GM23338 (cell line): ENCODE measurements at regions not wholly inside any gene's neighbourhood (a gene's known extent, or its start where the extent isn't known, plus 50 kb on each side); places are given as distances from the start of the nearest gene placed in this dataset.

Experiments
- ATAC-seq: fragments of 200-7000 bp; cut with Tn5 transposase; 3 replicates; pipeline ENCODE4 v1.9.1; 2020
- DNase-seq: peaks from one replicate; pipeline ENCODE4 v3.0.0-alpha.2; 2015; ENCODE audit warnings: low spot score
- H2AFZ ChIP-seq: fragments of 200-600 bp; sonication (generic); 2 replicates; pipeline ENCODE4 v1.8.0; 2016; ENCODE audit warnings: antibody characterized with exemption, mild to moderate bottlenecking, moderate library complexity
- H3F3A ChIP-seq: fragments of 200-600 bp; sonication (generic); replicated peaks from 2 replicates; pipeline ENCODE4 v1.8.0; 2017; ENCODE audit warnings: antibody characterized with exemption, mixed run types, low read depth
- H3K27ac ChIP-seq: fragments of 200-600 bp; sonication (generic); 2 replicates; pipeline ENCODE4 v1.6.1; 2016; ENCODE audit warnings: low read depth
- H3K27me3 ChIP-seq: fragments of 200-600 bp; sonication (generic); 2 replicates; pipeline ENCODE4 v1.8.0; 2016; ENCODE audit warnings: mild to moderate bottlenecking, mixed run types, moderate library complexity; ENCODE audit not compliant: insufficient read depth
- H3K36me3 ChIP-seq: fragments of 200-600 bp; sonication (generic); 2 replicates; pipeline ENCODE4 v1.8.0; 2016; ENCODE audit warnings: mild to moderate bottlenecking; ENCODE audit not compliant: insufficient read depth
- H3K4me1 ChIP-seq: fragments of 200-600 bp; sonication (generic); 2 replicates; pipeline ENCODE4 v1.8.0; 2016; ENCODE audit warnings: mild to moderate bottlenecking, moderate library complexity; ENCODE audit not compliant: insufficient read depth
- H3K4me2 ChIP-seq: fragments of 200-600 bp; sonication (generic); 2 replicates; pipeline ENCODE4 v1.7.1; 2017; ENCODE audit warnings: mixed run types
- H3K4me3 ChIP-seq: fragments of 200-600 bp; sonication (generic); 2 replicates; pipeline ENCODE4 v1.6.1; 2016; ENCODE audit warnings: mixed run types
- H3K79me2 ChIP-seq: fragments of 200-600 bp; sonication (generic); replicated peaks from 2 replicates; pipeline ENCODE4 v1.8.0; 2017; ENCODE audit warnings: mild to moderate bottlenecking; ENCODE audit not compliant: insufficient read depth
- H3K9me2 ChIP-seq: fragments of 200-600 bp; sonication (generic); 2 replicates; pipeline ENCODE4 v1.8.0; 2017; ENCODE audit not compliant: insufficient read depth
- H4K20me1 ChIP-seq: fragments of 200-600 bp; sonication (generic); replicated peaks from 2 replicates; pipeline ENCODE4 v1.8.0; 2017; ENCODE audit warnings: mild to moderate bottlenecking; ENCODE audit not compliant: insufficient read depth
- H3K27ac Mint-ChIP-seq: 2 replicates; pipeline ENCODE4 v1.8.0; 2020; ENCODE audit warnings: inconsistent platforms, mild to moderate bottlenecking, moderate library complexity, mixed read lengths
- H3K27me3 Mint-ChIP-seq: 3 replicates; pipeline ENCODE4 v1.8.0; 2022; ENCODE audit warnings: low read depth, mild to moderate bottlenecking, moderate library complexity, mixed read lengths, inconsistent platforms; ENCODE audit not compliant: insufficient read depth, poor library complexity
- H3K36me3 Mint-ChIP-seq: 3 replicates; pipeline ENCODE4 v1.8.0; 2021; ENCODE audit warnings: low read depth, mild to moderate bottlenecking, inconsistent platforms, moderate library complexity, mixed read lengths
- H3K4me1 Mint-ChIP-seq: 3 replicates; pipeline ENCODE4 v1.8.0; 2020; ENCODE audit warnings: mild to moderate bottlenecking, inconsistent platforms, mixed read lengths
- H3K4me3 Mint-ChIP-seq: 3 replicates; pipeline ENCODE4 v1.8.0; 2021; ENCODE audit warnings: moderate library complexity, mild to moderate bottlenecking, inconsistent platforms, mixed read lengths
- H3K9me3 Mint-ChIP-seq: 3 replicates; pipeline ENCODE4 v1.8.0; 2020; ENCODE audit warnings: moderate library complexity, mild to moderate bottlenecking, inconsistent platforms, mixed read lengths
- EZH2 ChIP-seq: fragments of 200-600 bp; sonication (generic); IDR thresholded peaks from one replicate; pipeline ENCODE4 v1.8.0; 2017; ENCODE audit warnings: antibody characterized with exemption, mild to moderate bottlenecking, low read depth; ENCODE audit not compliant: unreplicated experiment
- NANOG ChIP-seq: IDR thresholded peaks from 2 replicates; pipeline ENCODE4 v1.6.1; 2016; ENCODE audit warnings: antibody characterized with exemption, borderline replicate concordance
- POLR2AphosphoS5 ChIP-seq: IDR thresholded peaks from 2 replicates; pipeline ENCODE4 v1.6.1; 2016; ENCODE audit warnings: antibody characterized with exemption, low read depth
- REST ChIP-seq: IDR thresholded peaks from one replicate; pipeline ENCODE4 v1.6.1; 2018; ENCODE audit warnings: antibody characterized with exemption; ENCODE audit not compliant: unreplicated experiment
- STAT1 ChIP-seq: IDR thresholded peaks from one replicate; pipeline ENCODE4 v1.6.1; 2016; ENCODE audit warnings: antibody characterized with exemption; ENCODE audit not compliant: unreplicated experiment
- ZNF462 ChIP-seq: fragments of 250-450 bp; sonication (Bioruptor Pico); IDR thresholded peaks from 2 replicates; pipeline ENCODE4 v1.5.0; 2020; ENCODE audit warnings: mild to moderate bottlenecking, moderate library complexity

DNA sequence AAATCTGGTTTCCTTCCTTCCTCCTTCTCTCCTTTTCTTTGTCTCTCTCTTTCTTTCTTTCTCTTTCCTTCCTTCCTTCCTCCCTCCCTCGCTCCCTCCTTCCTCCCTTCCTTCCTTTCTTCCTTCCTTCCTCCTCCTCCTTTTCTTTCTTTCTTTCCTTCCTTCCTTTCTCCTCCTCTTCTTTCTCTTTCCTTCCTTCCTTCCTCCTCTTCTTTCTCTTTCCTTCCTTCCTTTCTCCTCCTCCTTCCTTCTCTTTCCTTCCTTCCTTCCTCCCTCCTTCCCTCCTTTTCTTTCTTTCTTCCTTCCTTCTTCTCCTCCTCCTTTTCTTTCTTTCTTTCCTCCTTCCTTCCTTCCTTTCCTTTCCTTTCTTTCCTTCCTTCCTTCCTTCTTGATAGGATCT lies 61.2 kb downstream of the VIP start:
- no peak overlapping the region for H3K27ac ChIP-seq
- ATAC-seq (no peak), DNase-seq (no peak)
- H3K9me2 ChIP-seq = no peaks in the 10 kb centered on the region
- TF ChIP-seq POLR2AphosphoS5 (no peak), EZH2 (no peak), NANOG (no peak)
- no peaks in the 10 kb centered on the region for H3K79me2 ChIP-seq
- H3K27me3 ChIP-seq = no peaks in the 10 kb centered on the region
- H3K36me3 Mint-ChIP-seq = no peaks in the 10 kb centered on the region
- no peaks in the 10 kb centered on the region for H3K9me3 Mint-ChIP-seq
- H3K4me1 ChIP-seq = peaks cover 11% of the 10 kb centered on the region
- no peaks in the 10 kb centered on the region for H3K27me3 Mint-ChIP-seq
- H3K4me3 Mint-ChIP-seq = no peak overlapping the region
- no peak overlapping the region; the same call in 1 of the 2 replicates for H2AFZ ChIP-seq
- H4K20me1 ChIP-seq = no peaks in the 10 kb centered on the region
- H3K4me2 ChIP-seq = no peak overlapping the region
- no peaks in the 10 kb centered on the region; the same call in 2 of the 3 replicates for H3K4me1 Mint-ChIP-seq
- no peak overlapping the region for H3K27ac Mint-ChIP-seq
- no peaks in the 10 kb centered on the region for H3K36me3 ChIP-seq
- H3K4me3 ChIP-seq = no peak overlapping the region
- H3F3A ChIP-seq = no peaks in the 10 kb centered on the region

DNA sequence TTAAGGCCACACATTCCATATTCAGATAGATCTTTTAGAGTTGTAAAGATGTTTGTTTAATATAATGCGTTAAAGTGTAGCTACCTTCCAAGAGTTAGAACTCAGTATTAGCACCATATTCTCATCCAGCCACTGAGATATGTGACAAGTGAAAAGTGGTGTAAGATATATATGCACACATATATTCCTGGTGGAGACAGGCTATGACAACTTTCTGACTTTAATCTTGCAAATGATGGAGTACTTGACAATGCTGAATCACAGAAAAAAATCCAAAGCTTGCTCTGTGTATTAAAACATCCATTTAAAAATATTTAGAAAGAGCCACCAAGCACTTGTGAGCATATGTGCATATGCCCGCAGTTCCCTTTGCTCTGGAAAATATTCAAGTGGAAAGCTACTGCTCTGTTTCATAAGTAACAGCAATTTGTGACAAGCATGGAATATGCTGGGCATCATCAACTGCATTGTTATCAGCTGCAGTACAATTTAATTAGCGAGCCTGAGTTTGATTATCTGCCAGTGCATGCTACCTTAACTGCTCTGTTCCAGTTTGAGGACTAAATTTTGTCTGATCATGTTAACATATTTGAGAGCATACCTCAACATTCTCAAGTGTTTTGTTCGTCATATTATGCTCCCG lies 64.8 kb downstream of the VIP start:
- H3K4me3 Mint-ChIP-seq = no peak overlapping the region
- no peaks in the 10 kb centered on the region for H3K4me1 Mint-ChIP-seq
- DNase-seq (no peak), ATAC-seq (no peak)
- Histone ChIP-seq H3K4me1 (no peaks in the 10 kb centered on the region), H4K20me1 (no peaks in the 10 kb centered on the region), H3F3A (no peaks in the 10 kb centered on the region), H3K79me2 (no peaks in the 10 kb centered on the region), H3K27me3 (no peaks in the 10 kb centered on the region), H3K4me2 (no peak overlapping the region), H3K27ac (no peak overlapping the region), H3K9me2 (no peaks in the 10 kb centered on the region), H3K36me3 (no peaks in the 10 kb centered on the region), H3K4me3 (no peak overlapping the region), H2AFZ (no peak overlapping the region; the same call in 1 of the 2 replicates)
- TF ChIP-seq STAT1 (no peak), EZH2 (no peak), REST (no peak), NANOG (no peak)
- H3K27me3 Mint-ChIP-seq = no peaks in the 10 kb centered on the region
- no peak overlapping the region for H3K27ac Mint-ChIP-seq
- no peaks in the 10 kb centered on the region for H3K36me3 Mint-ChIP-seq
- no peaks in the 10 kb centered on the region for H3K9me3 Mint-ChIP-seq

DNA sequence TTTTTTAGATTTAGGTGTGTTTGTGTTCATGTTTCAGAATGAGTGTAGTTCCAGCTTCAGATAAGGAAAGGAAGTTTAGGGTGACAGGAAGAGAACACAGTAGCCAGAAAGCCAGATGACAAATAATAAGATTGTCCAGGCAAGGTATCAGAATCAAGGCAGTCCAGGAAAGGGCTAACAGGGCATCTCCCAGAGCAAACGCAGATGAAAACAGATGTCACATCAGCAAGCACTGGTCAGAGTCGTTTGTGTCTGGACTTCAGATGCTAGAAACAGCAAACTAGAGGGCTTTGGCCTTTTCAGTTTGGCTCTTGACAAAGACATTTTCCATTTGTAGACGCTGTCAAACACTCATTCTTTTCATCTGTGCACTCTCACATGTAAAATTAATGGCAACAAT lies 65.5 kb downstream of the VIP start:
- DNase-seq = no peak
- H4K20me1 ChIP-seq = no peaks in the 10 kb centered on the region
- no peaks in the 10 kb centered on the region for H3K9me2 ChIP-seq
- Mint-ChIP-seq H3K36me3 (no peaks in the 10 kb centered on the region), H3K27me3 (no peaks in the 10 kb centered on the region), H3K27ac (no peak overlapping the region), H3K4me3 (no peak overlapping the region), H3K4me1 (no peaks in the 10 kb centered on the region), H3K9me3 (no peaks in the 10 kb centered on the region)
- H3K27me3 ChIP-seq = no peaks in the 10 kb centered on the region
- no peaks in the 10 kb centered on the region for H3K79me2 ChIP-seq
- no peak for ATAC-seq
- no peaks in the 10 kb centered on the region for H3F3A ChIP-seq
- no peak overlapping the region for H3K27ac ChIP-seq
- no peaks in the 10 kb centered on the region for H3K4me1 ChIP-seq
- no peaks in the 10 kb centered on the region for H3K36me3 ChIP-seq
- no peak overlapping the region for H3K4me3 ChIP-seq
- H3K4me2 ChIP-seq = no peak overlapping the region
- no peak overlapping the region for H2AFZ ChIP-seq
- TF ChIP-seq ZNF462 (CRISPR knock-in tag) (no peak), NANOG (no peak)
